NCI-H1417 treated with DMSO at 0.1 percent for 48 hours (cell line): ENCODE measurements at regions not wholly inside any gene's neighbourhood (a gene's known extent, or its start where the extent isn't known, plus 50 kb on each side); places are given as distances from the start of the nearest gene placed in this dataset.
"Not testable (repeated sequence)": the region's sequence is repeated elsewhere in the genome, so short reads cannot be mapped to it uniquely, and the experiment has no call there.

Source experiments
- DNase-seq: peaks from one replicate; lab custom pipeline; 2025; lab: John Stamatoyannopoulos, UW

DNA sequence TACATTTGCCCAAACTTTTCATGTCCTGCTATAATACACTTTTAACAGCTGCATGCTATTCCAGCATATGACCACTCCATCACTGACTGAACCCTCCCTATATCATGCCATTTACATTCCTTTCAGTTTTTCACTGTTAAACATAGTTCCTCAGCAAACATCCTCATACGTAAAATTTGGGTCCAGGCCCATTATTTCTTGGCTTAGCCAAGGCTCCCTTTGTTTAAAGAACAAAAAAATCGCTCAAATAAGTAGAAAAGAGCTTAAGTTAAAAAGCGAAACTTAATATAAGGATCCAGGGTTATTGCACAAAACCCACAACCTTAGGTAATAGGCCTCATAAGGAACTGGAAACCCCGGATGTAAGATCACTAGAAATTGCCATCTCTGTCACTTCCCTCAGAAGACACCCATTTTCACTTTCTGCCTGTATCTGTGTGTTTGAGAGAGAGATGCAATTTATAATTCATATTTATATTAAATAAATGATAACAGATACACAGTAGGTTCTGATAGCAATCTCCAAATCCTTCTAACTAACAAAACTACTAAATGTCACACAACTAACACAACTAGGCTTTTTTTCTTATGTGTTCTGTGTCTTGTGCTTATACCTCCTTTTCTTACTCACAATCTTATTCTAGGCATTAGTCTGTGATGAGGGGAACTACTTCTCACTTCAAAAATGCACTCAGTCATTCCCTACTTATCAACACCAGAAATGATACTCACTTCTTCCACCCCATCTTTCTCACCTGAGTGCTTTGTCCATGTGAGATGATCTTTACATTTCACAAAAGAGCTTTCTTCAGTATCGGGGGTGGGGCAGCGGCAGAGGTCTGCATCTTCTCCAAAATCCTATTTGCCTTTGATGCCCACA lies 59.9 kb upstream of the FAM241A start:
- DNase-seq = no peak

DNA sequence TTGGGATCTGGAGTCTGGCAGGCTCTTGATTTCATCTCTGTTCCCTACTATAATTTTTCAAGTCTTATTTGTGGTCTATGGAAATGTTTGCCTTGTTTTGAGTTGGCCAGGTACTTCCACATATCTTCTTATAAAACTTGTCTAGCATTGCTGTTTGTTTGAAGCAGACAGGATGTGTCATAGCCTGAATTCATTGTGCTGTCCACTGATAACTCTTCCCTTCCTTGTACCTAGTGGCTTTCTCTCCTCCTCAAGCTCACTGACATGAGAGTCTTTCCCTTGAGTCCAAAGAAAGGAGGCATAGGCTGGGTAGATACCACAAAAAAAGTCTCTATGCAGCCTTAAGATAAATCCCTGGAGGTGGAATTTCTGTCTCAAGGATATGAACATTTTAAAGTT lies 59.2 kb upstream of the FAM241A start:
- DNase-seq = no peak

DNA sequence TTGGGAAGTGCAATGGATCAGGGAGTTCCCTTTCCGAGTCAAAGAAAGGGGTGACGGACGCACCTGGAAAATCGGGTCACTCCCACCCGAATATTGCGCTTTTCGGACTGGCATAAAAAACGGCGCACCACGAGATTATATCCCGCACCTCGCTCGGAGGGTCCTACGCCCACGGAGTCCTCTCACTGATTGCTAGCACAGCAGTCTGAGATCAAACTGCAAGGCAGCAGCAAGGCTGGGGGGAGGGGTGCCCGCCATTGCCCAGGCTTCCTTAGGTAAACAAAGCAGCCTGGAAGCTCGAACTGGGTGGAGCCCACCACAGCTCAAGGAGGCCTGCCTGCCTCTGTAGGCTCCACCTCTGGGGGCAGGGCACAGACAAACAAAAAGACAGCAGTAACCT lies 58.6 kb upstream of the FAM241A start:
- not testable (repeated sequence) for DNase-seq

DNA sequence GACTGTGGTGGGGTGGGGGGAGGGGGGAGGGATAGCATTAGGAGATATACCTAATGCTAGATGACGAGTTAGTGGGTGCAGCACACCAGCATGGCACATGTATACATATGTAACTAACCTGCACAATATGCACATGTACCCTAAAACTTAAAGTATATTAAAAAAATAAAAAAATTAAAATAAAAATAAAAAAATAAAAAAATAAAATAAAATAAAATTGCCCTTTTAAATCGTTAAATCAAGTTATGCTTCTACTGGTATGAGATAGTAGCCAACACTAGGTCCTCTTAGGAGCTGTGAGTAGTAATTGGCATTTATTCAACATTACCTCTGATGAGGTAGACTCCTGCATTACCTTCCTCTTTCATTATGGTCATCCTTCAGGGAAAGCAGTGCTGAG lies 52.9 kb upstream of the FAM241A start:
- not testable (repeated sequence) for DNase-seq

DNA sequence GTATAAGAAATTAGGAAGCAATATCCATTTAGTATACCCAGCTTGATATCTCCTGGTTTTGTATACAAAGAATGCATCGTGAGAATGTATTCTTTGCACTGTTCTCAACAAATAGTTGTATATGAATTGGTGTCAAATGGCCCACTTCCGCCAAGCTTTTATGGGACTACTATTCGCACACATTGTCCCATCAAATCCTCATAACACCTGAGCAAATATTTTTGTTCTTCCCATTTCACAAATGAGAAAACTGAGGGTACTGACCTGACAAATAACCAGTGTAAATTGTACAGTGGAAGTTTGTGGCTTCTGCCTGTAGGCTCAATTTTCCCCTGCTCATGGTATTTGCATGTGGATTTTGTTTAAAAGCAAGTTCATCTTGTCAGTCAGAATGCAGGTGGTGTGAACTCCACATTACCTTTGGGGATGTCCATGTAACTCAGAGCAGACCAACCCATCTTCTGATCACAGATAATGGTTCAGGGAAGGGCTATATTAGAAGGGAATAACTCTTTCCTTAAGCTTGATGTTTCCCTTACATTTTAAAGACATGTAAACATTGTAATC lies 51.5 kb upstream of the FAM241A start:
- no peak for DNase-seq

DNA sequence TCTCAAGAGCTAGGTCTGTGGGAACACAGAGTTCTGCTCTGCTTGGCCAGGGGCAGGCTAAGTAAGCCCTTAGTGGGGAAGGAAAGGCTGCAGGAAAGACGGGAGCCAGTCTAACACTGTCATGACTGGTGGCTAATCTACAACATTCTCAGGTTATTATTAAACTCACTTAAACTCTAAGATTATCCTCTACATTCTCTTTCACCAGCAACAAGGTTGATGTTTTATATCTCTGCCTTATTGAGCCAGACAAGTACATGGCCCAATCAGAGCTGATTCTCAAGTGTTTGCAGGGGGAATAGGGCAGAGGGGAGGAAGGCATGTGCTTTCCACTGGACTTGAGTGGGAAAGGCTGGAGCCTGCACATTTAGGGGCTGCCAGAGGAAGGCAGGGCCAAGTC lies 50.9 kb upstream of the FAM241A start:
- DNase-seq = no peak
